ENCODE measurements at regions not wholly inside any gene's neighbourhood (a gene's known extent, or its start where the extent isn't known, plus 50 kb on each side); places are given as distances from the start of the nearest gene placed in this dataset.
A peak's percentile ranks its signal among the peaks of the same experiment; 100 is the strongest.

- no peaks in the 10 kb centered on the region for H3K4me1 ChIP-seq (ENCODE audit: control insufficient read depth, low read length)
- H3K27me3 ChIP-seq (ENCODE audit: control insufficient read depth, low read length) = no peaks in the 10 kb centered on the region
- H3K27ac ChIP-seq (ENCODE audit: low read depth, low read length) = no peak overlapping the region
- H3F3A ChIP-seq (ENCODE audit: control insufficient read depth, insufficient read depth) = no peaks in the 10 kb centered on the region
- TF ChIP-seq EZH2phosphoT487 (IDR thresholded peaks at IDR 0.05; ENCODE audit: borderline replicate concordance, low read length) (no peak), CTCF (IDR thresholded peaks at IDR 0.05; ENCODE audit: low read depth, low read length, poor library complexity, severe bottlenecking) (peak; percentile 46)
- no peak overlapping the region for H3K4me3 ChIP-seq (ENCODE audit: low read length)
- no peaks in the 10 kb centered on the region for H3K9me2 ChIP-seq (replicated peaks; ENCODE audit: control insufficient read depth, low read length)
- no peak overlapping the region for H3K4me2 ChIP-seq (ENCODE audit: low read length)
- H3K79me2 ChIP-seq (ENCODE audit: control insufficient read depth, low read length) = no peaks in the 10 kb centered on the region
- H3K9me3 ChIP-seq (ENCODE audit: control insufficient read depth, insufficient read depth, low read length) = no peaks in the 10 kb centered on the region
- no peaks in the 10 kb centered on the region for H4K20me1 ChIP-seq (ENCODE audit: control insufficient read depth, insufficient read depth, low read depth, low read length)
- no peaks in the 10 kb centered on the region for H3K36me3 ChIP-seq (ENCODE audit: control insufficient read depth, low read length)
Measured at GRCh38 chr3:28726840-28727239, 378.2 kb upstream of the AZI2 start.

DNA sequence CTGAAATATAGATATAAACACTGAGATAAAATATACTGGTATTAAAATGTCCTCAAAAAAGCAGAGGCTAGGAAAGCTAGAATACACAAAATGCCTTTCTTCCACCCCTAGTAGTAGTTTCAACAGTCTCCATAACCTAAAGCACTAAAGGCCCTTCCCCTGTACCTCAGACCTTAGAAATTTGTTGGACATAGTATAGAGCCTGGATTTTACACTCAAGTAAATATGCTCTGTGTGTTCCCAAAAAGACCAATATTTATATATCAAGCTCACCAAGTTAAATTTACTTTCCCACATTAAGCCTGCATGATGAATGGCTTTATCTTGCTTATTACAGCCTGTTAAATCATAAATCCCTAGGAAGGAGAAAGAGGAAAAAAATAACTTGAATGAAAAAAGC lies 378.7 kb upstream of the AZI2 start:
- H3K9me2 ChIP-seq (replicated peaks; ENCODE audit: control insufficient read depth, low read length) = no peaks in the 10 kb centered on the region
- no peaks in the 10 kb centered on the region for H3F3A ChIP-seq (ENCODE audit: control insufficient read depth, insufficient read depth)
- no peaks in the 10 kb centered on the region for H3K79me2 ChIP-seq (ENCODE audit: control insufficient read depth, low read length)
- no peaks in the 10 kb centered on the region for H3K9me3 ChIP-seq (ENCODE audit: control insufficient read depth, insufficient read depth, low read length)
- no peak overlapping the region for H3K27ac ChIP-seq (ENCODE audit: low read depth, low read length)
- no peak overlapping the region for H3K4me2 ChIP-seq (ENCODE audit: low read length)
- no peaks in the 10 kb centered on the region for H3K36me3 ChIP-seq (ENCODE audit: control insufficient read depth, low read length)
- TF ChIP-seq CTCF (IDR thresholded peaks at IDR 0.05; ENCODE audit: low read depth, low read length, poor library complexity, severe bottlenecking) = no peak
- TF ChIP-seq EZH2phosphoT487 (IDR thresholded peaks at IDR 0.05; ENCODE audit: borderline replicate concordance, low read length) = no peak
- H4K20me1 ChIP-seq (ENCODE audit: control insufficient read depth, insufficient read depth, low read depth, low read length) = no peaks in the 10 kb centered on the region
- H3K27me3 ChIP-seq (ENCODE audit: control insufficient read depth, low read length) = no peaks in the 10 kb centered on the region
- H3K4me1 ChIP-seq (ENCODE audit: control insufficient read depth, low read length) = no peaks in the 10 kb centered on the region
- no peak overlapping the region for H3K4me3 ChIP-seq (ENCODE audit: low read length)

DNA sequence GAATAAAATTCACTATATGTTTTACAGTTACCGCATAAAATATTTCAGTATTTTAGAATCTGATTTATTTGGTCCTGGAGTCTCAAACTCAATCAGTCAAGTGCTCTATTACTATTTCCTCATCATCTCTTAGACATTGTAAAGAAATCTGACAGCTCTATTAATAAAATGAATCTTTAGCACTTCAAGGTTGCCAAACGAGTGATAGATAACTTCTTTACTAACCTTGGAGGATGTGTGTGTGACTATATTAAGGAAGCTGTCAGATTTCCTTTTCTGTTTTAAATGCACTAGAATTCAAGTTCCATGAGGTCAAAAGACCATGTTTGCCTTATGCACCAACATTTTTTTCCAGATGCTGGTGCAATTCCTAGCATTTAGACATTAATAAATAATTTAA lies 389.8 kb upstream of the AZI2 start:
- Histone ChIP-seq H3K27me3 (ENCODE audit: control insufficient read depth, low read length) (no peaks in the 10 kb centered on the region), H3K27ac (ENCODE audit: low read depth, low read length) (no peak overlapping the region), H3K79me2 (ENCODE audit: control insufficient read depth, low read length) (no peaks in the 10 kb centered on the region), H3K4me1 (ENCODE audit: control insufficient read depth, low read length) (no peaks in the 10 kb centered on the region), H3K9me3 (ENCODE audit: control insufficient read depth, insufficient read depth, low read length) (no peaks in the 10 kb centered on the region), H3K4me2 (ENCODE audit: low read length) (no peak overlapping the region), H3K4me3 (ENCODE audit: low read length) (no peak overlapping the region), H3K36me3 (ENCODE audit: control insufficient read depth, low read length) (no peaks in the 10 kb centered on the region), H4K20me1 (ENCODE audit: control insufficient read depth, insufficient read depth, low read depth, low read length) (no peaks in the 10 kb centered on the region), H3K9me2 (replicated peaks; ENCODE audit: control insufficient read depth, low read length) (no peaks in the 10 kb centered on the region), H3F3A (ENCODE audit: control insufficient read depth, insufficient read depth) (no peaks in the 10 kb centered on the region)
- no peak for TF ChIP-seq CTCF (IDR thresholded peaks at IDR 0.05; ENCODE audit: low read depth, low read length, poor library complexity, severe bottlenecking)
- TF ChIP-seq EZH2phosphoT487 (IDR thresholded peaks at IDR 0.05; ENCODE audit: borderline replicate concordance, low read length) = no peak

GRCh38 chr3:28739647-28740046 lies 391.0 kb upstream of the AZI2 start:
- no peaks in the 10 kb centered on the region for H3F3A ChIP-seq (ENCODE audit: control insufficient read depth, insufficient read depth)
- H3K4me2 ChIP-seq (ENCODE audit: low read length) = no peak overlapping the region
- TF ChIP-seq CTCF (IDR thresholded peaks at IDR 0.05; ENCODE audit: low read depth, low read length, poor library complexity, severe bottlenecking) (no peak), EZH2phosphoT487 (IDR thresholded peaks at IDR 0.05; ENCODE audit: borderline replicate concordance, low read length) (no peak)
- H3K9me3 ChIP-seq (ENCODE audit: control insufficient read depth, insufficient read depth, low read length) = no peaks in the 10 kb centered on the region
- H3K9me2 ChIP-seq (replicated peaks; ENCODE audit: control insufficient read depth, low read length) = no peaks in the 10 kb centered on the region
- H3K36me3 ChIP-seq (ENCODE audit: control insufficient read depth, low read length) = no peaks in the 10 kb centered on the region
- H4K20me1 ChIP-seq (ENCODE audit: control insufficient read depth, insufficient read depth, low read depth, low read length) = no peaks in the 10 kb centered on the region
- no peak overlapping the region for H3K27ac ChIP-seq (ENCODE audit: low read depth, low read length)
- no peak overlapping the region for H3K4me3 ChIP-seq (ENCODE audit: low read length)
- no peaks in the 10 kb centered on the region for H3K79me2 ChIP-seq (ENCODE audit: control insufficient read depth, low read length)
- H3K4me1 ChIP-seq (ENCODE audit: control insufficient read depth, low read length) = no peaks in the 10 kb centered on the region
- no peaks in the 10 kb centered on the region for H3K27me3 ChIP-seq (ENCODE audit: control insufficient read depth, low read length)

Data from DOHH2 (cell line).